GM12878 (cell line): ENCODE measurements at regions not wholly inside any gene's neighbourhood (a gene's known extent, or its start where the extent isn't known, plus 50 kb on each side); places are given as distances from the start of the nearest gene placed in this dataset.

Experiments
- EED ChIP-seq: sonication (generic); IDR thresholded peaks from 2 replicates; pipeline ENCODE4 v1.6.1; 2016; ENCODE audit warnings: antibody characterized with exemption, low read depth
- HDGF ChIP-seq: fragments of 450-650 bp; IDR thresholded peaks from 2 replicates; pipeline ENCODE4 v1.6.1; 2016; ENCODE audit warnings: antibody characterized with exemption
- MYB ChIP-seq: fragments of 150-350 bp; IDR thresholded peaks from 2 replicates; pipeline ENCODE4 v1.6.1; 2014; ENCODE audit warnings: mild to moderate bottlenecking, low read depth, low read length, borderline replicate concordance
- SIX5 ChIP-seq: IDR thresholded peaks from 2 replicates; pipeline ENCODE4 v1.6.1; 2011; ENCODE audit warnings: mild to moderate bottlenecking, low read depth, low read length, moderate library complexity; ENCODE audit not compliant: severe bottlenecking
- SMARCA5 ChIP-seq: fragments of 450-650 bp; IDR thresholded peaks from 2 replicates; pipeline ENCODE4 v1.6.1; 2017; ENCODE audit warnings: mild to moderate bottlenecking
- TCF12 ChIP-seq: IDR thresholded peaks from 2 replicates; pipeline ENCODE4 v1.6.1; 2011; ENCODE audit warnings: low read depth, mild to moderate bottlenecking, low read length
- ZNF622 ChIP-seq: fragments of 450-650 bp; IDR thresholded peaks from 2 replicates; pipeline ENCODE4 v1.6.1; 2017; ENCODE audit warnings: mild to moderate bottlenecking, inconsistent platforms
- TF ChIP-seq, protein P1 (sequence below): IDR thresholded peaks from 2 replicates; pipeline ENCODE4 v1.6.1; 2012; ENCODE audit warnings: low read length, inconsistent platforms
- TF ChIP-seq, protein P2 (sequence below): fragments of 150-350 bp; IDR thresholded peaks from 2 replicates; pipeline ENCODE4 v1.6.1; 2016; ENCODE audit warnings: low read depth, low read length
- TF ChIP-seq, protein P3 (sequence below): IDR thresholded peaks from 2 replicates; pipeline ENCODE4 v1.6.1; 2011; ENCODE audit warnings: low read depth, mild to moderate bottlenecking, low read length, moderate library complexity, borderline replicate concordance; ENCODE audit errors: extremely low read depth
- TF ChIP-seq, protein P4 (sequence below): IDR thresholded peaks from 2 replicates; pipeline ENCODE4 v1.6.1; 2012; ENCODE audit warnings: low read depth, low read length, improper control_type of control experiment

DNA sequence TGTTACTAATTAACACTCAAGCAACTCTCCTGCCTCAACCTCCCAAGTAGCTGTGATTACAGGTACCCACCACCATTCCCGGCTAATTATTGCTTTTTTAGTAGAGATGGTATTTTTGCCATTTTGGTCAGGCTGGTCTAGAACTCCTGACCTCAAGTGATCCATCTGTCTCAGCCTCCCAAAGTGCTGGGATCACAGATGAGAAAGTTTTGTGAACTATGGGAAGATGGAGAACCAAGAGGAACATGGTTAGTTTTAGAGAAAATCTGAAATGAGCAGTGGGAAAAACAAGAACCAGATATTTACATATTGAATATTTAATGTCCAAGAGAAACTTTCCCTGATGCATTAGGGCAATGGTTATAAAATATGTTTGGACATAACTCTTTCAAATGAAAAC, 863.6 kb upstream of the MIR17HG start (continued):
- TF ChIP-seq TCF12 = no peak
- no peak for TF ChIP-seq HDGF
- no peak for TF ChIP-seq ZNF622
- TF ChIP-seq, protein P1, sequence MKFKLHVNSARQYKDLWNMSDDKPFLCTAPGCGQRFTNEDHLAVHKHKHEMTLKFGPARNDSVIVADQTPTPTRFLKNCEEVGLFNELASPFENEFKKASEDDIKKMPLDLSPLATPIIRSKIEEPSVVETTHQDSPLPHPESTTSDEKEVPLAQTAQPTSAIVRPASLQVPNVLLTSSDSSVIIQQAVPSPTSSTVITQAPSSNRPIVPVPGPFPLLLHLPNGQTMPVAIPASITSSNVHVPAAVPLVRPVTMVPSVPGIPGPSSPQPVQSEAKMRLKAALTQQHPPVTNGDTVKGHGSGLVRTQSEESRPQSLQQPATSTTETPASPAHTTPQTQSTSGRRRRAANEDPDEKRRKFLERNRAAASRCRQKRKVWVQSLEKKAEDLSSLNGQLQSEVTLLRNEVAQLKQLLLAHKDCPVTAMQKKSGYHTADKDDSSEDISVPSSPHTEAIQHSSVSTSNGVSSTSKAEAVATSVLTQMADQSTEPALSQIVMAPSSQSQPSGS = no peak
- TF ChIP-seq, protein P2, sequence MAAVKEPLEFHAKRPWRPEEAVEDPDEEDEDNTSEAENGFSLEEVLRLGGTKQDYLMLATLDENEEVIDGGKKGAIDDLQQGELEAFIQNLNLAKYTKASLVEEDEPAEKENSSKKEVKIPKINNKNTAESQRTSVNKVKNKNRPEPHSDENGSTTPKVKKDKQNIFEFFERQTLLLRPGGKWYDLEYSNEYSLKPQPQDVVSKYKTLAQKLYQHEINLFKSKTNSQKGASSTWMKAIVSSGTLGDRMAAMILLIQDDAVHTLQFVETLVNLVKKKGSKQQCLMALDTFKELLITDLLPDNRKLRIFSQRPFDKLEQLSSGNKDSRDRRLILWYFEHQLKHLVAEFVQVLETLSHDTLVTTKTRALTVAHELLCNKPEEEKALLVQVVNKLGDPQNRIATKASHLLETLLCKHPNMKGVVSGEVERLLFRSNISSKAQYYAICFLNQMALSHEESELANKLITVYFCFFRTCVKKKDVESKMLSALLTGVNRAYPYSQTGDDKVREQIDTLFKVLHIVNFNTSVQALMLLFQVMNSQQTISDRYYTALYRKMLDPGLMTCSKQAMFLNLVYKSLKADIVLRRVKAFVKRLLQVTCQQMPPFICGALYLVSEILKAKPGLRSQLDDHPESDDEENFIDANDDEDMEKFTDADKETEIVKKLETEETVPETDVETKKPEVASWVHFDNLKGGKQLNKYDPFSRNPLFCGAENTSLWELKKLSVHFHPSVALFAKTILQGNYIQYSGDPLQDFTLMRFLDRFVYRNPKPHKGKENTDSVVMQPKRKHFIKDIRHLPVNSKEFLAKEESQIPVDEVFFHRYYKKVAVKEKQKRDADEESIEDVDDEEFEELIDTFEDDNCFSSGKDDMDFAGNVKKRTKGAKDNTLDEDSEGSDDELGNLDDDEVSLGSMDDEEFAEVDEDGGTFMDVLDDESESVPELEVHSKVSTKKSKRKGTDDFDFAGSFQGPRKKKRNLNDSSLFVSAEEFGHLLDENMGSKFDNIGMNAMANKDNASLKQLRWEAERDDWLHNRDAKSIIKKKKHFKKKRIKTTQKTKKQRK = no peak
- no peak for TF ChIP-seq MYB
- TF ChIP-seq, protein P3, sequence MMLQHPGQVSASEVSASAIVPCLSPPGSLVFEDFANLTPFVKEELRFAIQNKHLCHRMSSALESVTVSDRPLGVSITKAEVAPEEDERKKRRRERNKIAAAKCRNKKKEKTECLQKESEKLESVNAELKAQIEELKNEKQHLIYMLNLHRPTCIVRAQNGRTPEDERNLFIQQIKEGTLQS = no peak
- no peak for TF ChIP-seq EED
- TF ChIP-seq SIX5 = no peak
- no peak for TF ChIP-seq SMARCA5
- TF ChIP-seq, protein P4, sequence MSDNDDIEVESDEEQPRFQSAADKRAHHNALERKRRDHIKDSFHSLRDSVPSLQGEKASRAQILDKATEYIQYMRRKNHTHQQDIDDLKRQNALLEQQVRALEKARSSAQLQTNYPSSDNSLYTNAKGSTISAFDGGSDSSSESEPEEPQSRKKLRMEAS = no peak
